ENCODE measurements at regions not wholly inside any gene's neighbourhood (a gene's known extent, or its start where the extent isn't known, plus 50 kb on each side); places are given as distances from the start of the nearest gene placed in this dataset.

DNA sequence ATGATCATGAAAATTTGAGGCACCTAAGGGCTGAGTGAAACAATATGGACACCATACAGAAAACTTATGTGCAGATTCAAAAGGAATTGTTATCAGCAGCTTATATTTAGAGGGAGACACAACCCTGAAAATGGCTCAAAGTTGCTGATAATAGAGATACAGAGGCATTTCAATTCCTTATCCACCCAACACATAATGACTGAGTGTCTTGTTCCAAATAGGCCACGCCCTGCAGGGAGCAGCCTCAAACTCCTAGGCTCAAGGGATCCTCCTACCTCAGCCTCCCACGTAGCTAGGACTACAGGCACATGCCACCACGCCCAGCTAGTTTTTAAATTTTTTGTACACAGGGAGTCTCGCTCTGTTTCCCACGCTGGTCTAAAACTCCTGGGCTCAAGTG is 79.0 kb downstream of the LBH start:
- DNase-seq = peak; percentile 74

DNA sequence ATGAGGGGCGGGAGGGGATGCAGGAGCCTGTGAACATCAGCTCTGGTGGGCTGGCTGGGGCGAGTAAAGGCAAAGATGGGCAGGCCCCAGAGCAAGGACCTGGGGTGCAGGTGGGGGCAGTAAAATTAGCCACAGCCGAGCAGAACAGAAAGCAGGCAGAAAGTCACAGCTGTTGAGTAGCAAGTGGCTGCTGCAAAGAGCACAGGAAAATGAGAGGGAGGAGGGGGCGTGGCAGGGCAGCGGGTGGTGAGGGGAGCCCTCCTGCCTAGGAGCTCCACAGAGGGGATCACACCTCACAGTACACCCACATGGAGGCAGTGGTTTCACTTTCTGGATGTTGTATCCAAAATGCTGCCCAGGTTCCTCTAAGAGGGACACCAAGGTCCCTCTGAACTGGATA is 79.6 kb downstream of the LBH start:
- no peak for DNase-seq

DNA sequence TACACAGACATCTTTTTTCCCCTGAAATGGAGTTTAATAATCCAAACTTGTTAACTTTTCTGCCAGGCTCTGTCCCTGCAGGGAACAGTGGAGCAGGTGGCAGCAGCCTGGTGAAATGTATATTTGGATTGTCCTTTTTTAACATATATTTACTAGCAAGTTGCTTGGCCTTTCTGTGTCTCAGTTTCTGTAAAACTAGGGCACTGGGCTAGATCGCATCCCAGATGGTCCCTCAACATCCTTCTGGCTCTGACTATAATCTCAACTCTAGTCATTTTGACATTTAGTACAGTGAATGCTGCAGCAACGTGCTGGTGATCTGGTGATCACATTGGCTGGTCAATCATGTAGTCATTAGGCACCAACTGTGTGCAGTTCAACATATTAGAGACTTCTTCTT is 80.4 kb downstream of the LBH start:
- DNase-seq = no peak

DNA sequence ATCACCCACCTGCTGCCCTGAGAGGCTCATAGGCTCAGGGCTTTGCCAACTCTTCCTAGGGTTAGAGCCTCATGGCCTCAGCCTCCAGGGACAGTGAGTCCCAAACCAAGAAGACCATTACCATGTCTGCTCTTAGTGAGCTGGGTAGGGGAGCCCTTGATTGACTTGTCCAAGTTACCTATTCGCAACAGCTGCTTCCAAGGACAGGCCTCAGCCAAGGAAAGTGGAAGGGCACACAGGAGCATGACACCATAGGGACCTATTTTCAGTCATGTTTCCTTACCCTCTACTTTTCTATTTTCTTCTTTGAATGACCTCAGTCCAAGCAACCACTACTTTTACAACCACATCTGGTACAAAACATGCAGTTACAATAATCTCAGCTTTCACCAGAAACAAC is 81.6 kb downstream of the LBH start:
- DNase-seq = no peak

DNA sequence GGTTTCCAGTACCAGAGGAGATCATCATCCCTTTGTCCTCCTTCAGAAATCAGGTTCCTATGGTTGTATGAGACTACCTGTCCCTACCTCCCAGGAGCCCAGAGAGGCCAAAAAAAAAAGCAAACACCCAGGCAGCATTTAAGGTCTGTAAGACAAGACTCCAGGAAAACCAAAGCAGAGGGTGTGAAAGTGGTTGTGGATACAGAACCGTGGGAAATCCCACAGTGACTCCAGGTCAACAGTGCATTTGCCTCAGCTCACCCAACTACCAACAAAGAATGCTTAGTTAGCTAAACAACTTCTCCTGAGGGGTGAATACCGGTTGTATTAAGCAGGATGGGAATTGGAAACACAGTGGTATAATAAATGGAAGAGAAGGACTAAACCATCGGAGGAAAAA is 83.6 kb downstream of the LBH start:
- no peak for DNase-seq

DNA sequence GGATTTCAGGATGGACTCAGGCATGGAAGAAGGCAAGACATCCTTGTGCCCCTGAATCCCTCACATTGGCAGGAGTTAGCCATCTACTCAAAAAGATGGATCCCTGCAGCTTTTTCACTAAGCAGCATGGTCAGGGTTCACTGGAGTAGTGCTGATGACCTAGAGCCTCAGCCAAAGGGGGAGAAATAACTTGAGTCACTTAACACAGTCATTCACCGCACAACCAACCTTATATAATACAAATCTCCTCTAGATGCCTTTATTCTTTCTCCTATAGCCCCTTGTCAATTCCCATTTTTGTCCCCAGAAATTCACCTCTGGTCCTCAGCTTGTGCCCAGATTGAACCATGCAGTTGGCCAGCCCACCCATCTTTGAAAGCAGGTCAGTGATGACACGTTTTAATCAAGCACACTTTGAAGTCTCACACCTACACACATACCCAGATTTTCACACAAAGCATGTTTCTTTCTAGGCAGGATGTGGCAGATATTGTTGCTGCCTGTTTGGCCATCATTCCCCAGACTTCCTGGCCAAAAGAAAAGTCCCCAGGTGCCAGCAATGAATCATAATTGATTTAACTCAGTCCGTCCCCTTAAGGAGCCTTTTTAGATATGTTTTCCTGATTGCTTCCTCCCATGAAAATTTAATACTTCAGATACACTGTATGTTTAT is 84.2 kb downstream of the LBH start:
- DNase-seq = no peak

DNA sequence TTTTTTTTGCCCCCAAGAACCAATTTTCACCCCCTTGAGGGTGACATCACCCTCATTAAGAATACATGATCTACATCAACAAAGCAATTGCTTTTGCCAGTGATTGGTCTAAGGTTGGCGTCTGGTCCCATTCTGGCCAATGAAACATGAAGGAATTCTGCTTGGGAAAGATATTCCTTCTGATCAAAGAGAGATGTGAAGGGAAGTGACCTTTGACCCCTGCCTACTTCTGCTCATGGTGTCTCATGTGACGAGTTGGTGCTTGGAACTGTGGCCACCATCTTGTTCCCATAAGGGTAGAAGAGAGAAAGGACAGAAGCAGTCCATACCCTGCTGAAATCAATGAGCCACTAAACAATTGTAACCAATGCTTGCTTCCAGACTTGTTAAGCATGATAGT is 85.1 kb downstream of the LBH start:
- no peak for DNase-seq

DNA sequence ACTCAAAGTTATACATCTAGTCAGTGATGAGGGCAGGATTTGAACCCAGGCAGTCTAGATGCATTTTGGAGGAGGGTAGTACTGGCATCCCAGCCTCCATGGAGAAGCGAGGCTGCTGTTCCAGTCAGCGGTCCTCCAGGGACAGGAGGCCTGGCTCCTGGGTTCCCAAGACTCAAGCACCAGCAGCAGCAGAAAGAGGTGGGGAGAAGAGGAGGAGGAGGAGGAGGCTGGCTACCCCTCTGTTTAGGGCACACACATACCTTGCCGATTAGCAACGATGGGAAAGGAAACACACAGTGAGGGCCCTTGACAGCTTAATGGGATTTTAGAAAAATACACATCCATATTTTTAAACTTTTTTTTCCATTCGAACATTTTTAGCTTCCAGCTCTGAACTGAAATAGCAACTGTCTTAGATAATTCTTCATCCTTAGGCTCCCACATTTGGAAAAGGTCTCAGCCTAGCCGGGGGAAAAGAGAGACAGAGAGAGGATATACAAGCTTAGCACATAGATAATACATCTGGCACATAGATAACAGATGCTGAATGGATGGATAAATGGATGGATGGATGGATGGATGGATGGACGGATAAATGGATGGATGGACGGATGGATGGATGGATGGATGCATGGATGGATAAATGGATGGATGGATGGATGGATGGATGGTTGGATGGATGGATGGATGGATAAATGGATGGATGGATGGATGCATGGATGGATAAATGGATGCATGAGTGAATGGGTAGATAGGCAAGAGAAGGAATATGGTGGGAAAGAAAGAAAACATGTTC is 87.9 kb downstream of the LBH start:
- DNase-seq = no peak

DNA sequence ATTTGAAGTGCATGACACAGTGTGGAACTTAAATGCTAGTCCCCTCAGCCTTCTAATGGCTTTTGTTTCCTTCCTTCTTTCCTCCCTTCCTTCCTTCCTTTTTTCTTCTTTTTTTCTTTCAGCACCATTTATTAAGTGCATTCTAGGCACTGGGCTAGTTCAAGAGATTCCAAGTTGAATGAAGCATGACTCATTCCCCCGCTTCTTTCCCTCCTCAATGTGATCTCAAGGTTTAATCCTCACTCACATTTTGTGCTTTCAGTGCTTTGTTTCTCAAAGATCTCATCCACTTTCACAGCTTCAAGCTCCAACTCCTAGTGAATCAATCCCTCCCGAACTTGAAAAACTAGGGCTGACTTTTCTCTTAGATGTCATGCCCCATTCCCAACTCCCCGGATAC is 90.1 kb downstream of the LBH start:
- no peak for DNase-seq

DNA sequence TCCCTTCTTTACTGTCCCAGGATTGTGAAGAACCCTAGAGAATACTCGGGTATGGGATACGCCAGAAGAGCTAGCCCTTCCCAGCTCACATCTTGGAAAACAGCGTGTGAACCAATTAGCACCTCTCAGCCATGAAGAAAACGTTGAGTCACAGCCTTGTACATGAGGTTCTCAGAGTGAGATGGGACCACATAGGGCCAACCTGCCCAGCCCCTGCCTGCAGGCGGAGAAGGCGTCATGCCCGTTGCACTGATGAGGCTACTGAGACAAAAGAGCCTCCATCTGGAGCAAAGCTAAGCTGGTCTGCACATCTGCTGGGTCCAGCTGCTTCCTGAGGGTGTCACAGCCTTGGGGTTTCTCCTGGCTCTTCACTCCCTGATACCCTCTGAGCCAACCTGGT is 92.2 kb downstream of the LBH start:
- no peak for DNase-seq

DNA sequence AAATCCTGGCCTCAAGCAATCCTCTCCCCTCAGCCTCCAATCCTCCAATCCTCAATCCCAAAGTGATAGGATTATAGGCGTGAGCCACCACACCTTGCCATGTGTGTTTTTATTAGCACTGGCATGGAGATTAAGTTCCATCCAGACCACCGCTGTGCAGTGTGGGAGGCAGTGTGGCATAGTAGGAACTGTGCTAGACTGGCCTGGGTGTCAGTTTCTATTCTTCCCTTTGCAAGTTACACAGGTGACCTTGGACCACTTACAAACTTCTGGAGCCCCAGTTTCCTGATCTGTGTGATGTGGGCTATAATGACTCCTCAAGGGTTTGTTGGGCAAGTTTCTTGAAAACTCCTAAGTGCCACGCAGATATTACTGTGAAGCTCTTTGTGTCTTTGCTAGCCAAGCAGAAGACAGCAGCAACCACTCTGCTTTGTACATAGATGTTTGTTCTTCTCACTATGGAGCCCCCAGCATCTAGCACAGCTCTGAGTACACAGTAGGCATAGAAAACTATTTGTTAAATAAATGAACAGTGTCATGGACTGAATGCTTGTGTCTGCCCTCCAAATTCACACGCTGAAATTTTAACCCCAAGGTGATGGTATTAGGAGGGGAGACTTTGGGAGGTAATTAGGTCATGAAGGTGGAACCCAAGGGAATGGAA is 93.0 kb downstream of the LBH start:
- DNase-seq = no peak

DNA sequence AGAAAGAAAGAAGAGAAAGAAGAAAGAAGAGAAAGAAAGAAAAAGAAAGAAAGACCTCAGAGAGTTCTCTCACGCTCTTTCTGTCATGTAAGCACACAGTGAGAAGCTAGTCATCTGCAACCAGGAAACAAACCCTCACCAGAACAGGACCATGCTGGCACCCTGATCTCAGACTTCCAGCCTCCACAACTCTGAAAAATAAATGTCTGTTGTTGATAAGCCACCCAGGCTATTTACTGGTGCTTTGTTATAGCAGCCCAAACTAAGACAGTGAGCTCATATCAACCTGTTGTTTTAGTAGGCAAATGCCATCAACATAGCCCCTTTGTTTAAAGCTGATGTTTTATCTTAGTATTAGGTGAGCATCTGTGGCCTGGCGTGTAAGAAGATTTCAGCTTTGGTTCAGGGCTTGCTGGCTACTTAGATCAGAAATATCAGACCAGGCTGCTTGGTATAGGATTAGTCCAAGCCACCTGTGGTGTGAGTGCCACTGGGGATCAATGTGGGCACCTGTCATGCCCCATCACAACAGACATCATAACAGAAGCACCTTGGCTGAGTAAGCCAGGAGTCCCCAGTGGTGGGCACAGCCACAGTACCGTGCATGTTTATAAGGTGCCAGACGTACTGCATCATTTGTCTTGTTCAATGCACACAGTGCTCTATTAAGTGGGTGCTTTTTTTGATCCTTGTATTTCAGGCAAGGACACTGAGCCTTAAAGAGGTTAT is 94.4 kb downstream of the LBH start:
- peak; percentile 72 for DNase-seq

DNA sequence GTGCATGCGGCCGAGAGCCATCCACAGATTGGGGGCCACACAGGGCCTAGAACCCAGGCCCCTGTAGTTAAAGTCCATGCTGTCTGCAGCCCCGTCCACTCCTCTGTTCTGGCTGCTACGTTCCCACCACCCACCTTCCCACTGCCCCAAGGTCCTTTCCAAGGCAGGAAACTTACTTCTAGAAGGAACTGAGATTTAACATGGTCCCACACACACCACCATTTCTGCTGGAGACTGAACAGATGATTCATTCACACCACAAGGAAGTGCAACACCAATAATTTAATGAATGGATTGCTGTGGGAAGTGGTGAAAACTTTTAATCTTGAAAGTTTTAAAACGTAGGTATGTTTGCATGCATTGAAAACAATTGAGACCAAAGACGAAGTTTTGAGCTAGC is 95.2 kb downstream of the LBH start:
- no peak for DNase-seq

DNA sequence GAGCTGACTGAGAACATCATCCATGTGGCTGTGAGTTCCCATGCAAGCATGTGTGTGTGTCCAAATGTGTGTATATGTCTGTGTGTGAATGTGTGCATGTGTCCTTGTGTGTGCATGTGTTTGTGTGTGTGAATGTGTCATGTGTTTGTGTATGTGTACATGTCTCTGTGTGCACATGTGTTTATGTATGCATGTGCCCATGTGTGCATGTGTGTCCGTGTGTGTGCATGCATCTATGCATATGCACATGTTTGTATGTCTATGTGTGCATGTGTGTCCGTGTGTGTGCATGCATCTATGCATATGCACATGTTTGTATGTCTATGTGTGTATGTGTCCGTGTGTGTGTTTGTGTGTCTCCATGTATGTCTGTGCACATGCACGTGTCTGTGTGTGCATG is 99.7 kb downstream of the LBH start:
- no peak for DNase-seq

DNA sequence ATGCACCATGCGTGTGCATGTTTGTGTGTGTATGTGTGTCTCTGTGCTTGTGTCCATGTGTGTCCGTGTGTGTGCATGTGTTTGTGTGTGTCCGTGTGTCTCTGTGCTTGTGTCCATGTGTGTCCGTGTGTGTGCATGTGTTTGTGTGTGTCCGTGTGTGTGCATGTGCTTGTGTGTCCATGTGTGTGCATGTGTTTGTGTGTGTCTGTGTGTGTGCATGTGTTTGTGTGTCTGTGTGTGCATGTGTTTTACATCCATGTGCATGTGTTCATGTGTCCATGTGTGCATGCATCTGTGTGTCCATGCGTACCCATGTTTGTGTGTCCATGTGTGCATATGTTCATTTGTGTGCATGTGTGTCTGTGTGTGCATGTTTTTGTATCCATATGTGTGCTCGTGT is 100.5 kb downstream of the LBH start:
- DNase-seq = no peak

DNA sequence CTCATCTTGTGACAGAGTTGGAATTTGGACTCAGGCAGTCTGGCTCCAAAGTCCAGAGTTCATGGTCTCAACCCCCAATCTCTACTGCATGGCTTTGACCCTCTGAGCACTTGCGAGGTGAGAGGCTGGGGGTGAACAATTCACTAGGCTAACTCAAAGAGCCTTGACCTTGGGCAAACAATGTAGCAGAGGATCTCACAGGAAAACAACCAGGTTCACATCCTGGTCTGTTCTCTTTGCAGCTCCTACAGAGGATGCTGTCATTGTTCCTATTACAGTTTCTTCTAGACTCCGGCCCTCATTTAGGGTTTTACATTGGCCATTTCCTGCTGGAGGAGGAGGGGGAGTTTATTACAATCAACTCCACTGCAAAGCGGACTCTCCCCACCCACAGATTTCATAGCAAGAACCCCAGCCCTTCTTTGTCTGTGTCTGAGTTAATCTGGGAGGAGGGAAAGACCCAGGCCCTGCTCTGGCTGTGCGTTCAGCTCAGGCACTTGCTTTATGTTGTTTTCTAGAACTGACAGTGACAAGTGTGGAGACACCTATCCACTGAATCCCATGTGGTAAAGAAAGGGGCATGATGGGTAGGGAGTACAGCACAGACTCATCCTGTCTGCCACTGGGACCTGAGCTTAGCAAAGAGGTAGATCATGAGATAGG is 101.6 kb downstream of the LBH start:
- no peak for DNase-seq

DNA sequence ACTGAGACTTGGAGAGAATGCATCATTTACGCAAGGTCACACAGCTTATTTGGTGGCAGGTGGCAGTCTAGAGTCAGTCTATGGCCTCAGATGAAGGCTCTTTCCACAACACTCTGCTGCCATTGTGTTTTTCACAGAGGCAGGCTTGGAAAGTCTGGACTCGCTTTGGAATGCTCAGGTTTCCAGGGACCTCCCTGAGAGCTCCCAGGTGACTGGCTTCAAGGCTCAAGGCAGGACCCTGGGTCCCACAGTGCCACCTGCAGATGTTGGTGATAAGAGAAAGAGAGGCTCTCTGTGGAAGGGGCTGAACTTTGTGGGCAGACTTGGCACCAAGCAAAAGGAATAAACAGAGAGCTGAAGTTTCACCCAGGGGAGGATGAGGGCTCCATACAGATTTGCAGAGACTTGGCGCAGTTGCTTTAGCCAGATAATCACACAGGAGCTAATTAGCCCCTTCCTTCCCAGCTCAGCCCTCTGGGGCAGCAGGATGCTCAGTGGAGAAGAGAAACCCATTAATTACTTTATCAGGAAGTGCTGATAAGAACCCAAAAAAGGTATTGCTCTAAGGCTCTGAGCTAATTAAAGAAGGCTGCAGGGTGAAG is 103.5 kb downstream of the LBH start:
- DNase-seq = peak; percentile 35

DNA sequence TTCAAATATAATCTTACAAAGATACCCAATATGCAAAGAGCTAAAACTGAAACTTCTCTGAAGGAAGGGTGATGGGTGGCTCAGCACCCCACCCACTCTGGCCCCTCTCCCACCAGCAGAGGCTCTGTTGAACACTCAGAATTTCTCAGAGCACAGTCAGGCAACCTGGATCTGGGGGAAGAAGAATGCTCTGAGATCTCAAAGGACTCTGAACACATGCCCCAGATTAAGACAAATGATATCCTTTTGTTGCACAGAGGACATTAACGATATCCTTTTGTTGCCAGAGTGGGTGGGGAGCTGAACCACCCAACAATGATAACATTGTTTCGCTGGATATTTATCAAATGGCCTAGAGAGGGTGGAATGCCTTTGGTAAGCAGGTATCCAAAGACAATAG is 104.8 kb downstream of the LBH start:
- DNase-seq = peak; percentile 41

DNA sequence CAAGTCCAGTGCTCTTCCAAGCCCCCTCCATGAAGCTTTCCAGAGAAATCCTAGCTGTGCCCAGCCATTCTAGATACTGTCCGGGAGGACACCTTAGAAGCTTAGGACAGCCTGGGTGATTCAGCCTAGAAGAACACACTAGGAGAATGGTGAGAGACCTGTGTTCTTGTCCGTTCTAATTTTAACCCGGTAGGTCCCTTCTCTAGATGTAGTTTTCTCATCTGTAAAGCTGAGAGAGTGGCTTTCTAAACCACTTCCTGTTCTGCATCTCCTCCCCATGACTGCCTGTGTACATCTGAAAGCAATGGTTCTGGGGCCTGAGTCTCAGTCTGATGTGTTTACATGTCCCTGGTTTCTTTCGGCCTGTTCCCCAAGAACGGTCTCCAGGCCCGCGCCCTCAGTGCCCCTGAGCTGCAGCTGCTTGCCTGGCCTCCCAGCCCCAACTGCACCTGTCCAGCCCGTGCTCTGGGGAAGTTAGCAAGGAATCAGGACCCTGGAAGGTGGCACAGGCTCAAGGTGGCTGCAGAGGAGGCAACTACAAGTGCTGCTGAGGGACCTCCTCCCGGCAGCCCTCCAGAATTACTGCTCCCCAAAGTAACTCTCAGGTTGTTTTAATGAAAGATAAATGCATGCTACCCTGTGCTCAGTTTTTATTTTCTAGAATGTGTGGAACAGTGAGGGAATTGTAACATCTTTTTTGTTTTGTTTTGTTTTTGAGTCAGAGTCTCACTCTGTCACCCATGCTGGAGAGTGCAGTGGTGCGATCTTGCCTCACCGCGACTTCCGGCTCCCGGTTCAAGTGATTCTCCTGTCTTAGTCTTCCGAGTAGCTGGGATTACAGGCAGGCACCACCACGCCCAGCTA is 105.9 kb downstream of the LBH start:
- DNase-seq = peak; percentile 53

DNA sequence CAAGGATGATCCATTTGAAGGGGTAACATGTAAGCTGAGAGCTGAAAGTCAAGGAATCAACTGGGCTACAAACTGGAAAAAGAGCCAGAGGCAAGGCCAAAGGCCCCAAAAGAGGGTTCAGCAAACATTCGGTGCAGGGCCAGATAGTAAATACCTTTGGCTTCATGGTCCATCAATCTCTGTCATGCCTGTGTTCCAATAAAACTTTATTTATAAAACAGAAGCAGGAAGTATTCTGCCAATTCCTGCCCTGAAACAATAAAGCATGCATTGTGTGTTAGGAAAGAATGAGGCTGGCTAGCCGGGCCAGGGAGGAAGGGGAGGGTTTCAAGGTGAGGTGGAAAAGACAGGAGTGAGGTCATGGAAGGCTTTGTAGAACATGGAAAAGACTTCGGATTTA is 107.1 kb downstream of the LBH start:
- no peak for DNase-seq

DNA sequence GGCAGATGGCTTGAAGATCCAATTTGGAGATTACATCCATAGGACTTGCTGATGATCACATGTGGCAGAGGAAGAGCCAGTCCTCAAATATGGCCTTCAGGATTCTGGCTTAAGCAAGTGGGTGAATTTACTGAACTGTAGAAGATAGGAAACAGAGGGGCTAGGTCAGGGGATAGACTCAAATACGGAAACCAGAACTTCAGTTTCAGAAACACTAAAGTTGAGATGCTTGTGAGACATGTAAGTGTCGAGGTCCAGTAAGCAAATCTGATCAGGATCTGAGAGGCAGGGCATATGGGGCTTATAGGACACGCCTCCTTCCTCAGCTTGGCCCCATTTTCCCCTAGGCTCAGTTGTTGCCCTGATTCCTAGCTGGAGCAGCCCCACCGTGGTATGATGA is 107.7 kb downstream of the LBH start:
- no peak for DNase-seq
